Stimulated activated CD8-positive, alpha-beta memory T cell treated with anti-CD3 and anti-CD28 coated beads, Interleukin-2, amount 100 ng/mL, for 48 hours (primary cell): ENCODE measurements at regions not wholly inside any gene's neighbourhood (a gene's known extent, or its start where the extent isn't known, plus 50 kb on each side); places are given as distances from the start of the nearest gene placed in this dataset.
"Not testable (repeated sequence)": the region's sequence is repeated elsewhere in the genome, so short reads cannot be mapped to it uniquely, and the experiment has no call there.

Experiments used
- DNase-seq, 2 donors: peaks; one replicate each; pipeline ENCODE4 v3.0.0-alpha.2; 2020; ENCODE audit warnings: low read depth in 2 of 2

GRCh38 chr19:30871979-30872378 lies 477.3 kb downstream of the TSHZ3 start:
- no peak for DNase-seq

- no peak for DNase-seq
Observed at GRCh38 chr19:30870876-30871275, 478.4 kb downstream of the TSHZ3 start.

GRCh38 chr19:30865511-30865910 lies 483.7 kb downstream of the TSHZ3 start:
- no peak for DNase-seq

GRCh38 chr19:30864391-30865215 lies 484.6 kb downstream of the TSHZ3 start:
- DNase-seq: no peak

- DNase-seq: no peak
Observed at GRCh38 chr19:30862876-30863275, 486.4 kb downstream of the TSHZ3 start.

GRCh38 chr19:30861919-30862318 lies 487.3 kb downstream of the TSHZ3 start:
- no peak for DNase-seq

- DNase-seq: no peak
Observed at GRCh38 chr19:30857966-30858490, 485.8 kb downstream of the ZNF536 start.

- no peak for DNase-seq
Observed at GRCh38 chr19:30857388-30857787, 485.2 kb downstream of the ZNF536 start.

GRCh38 chr19:30856786-30857185 lies 484.6 kb downstream of the ZNF536 start:
- no peak for DNase-seq

- DNase-seq: no peak
Observed at GRCh38 chr19:30856376-30856775, 484.2 kb downstream of the ZNF536 start.

- no peak for DNase-seq
Observed at GRCh38 chr19:30855442-30855841, 483.3 kb downstream of the ZNF536 start.

GRCh38 chr19:30854661-30855060 lies 482.5 kb downstream of the ZNF536 start:
- DNase-seq: no peak

- DNase-seq: no peak
Observed at GRCh38 chr19:30854207-30854606, 482.0 kb downstream of the ZNF536 start.

GRCh38 chr19:30853036-30853435 lies 480.9 kb downstream of the ZNF536 start:
- no peak for DNase-seq

- DNase-seq: no peak
Observed at GRCh38 chr19:30852168-30852567, 480.0 kb downstream of the ZNF536 start.

GRCh38 chr19:30851646-30852045 lies 479.5 kb downstream of the ZNF536 start:
- no peak for DNase-seq

- no peak for DNase-seq
Observed at GRCh38 chr19:30848636-30849425, 476.6 kb downstream of the ZNF536 start.

- DNase-seq: no peak
Observed at GRCh38 chr19:30846102-30846501, 473.9 kb downstream of the ZNF536 start.

- DNase-seq: no peak
Observed at GRCh38 chr19:30842926-30843325, 470.7 kb downstream of the ZNF536 start.

GRCh38 chr19:30841934-30842333 lies 469.8 kb downstream of the ZNF536 start:
- no peak for DNase-seq

GRCh38 chr19:30830875-30831274 lies 458.7 kb downstream of the ZNF536 start:
- DNase-seq: no peak

GRCh38 chr19:30825505-30825904 lies 453.3 kb downstream of the ZNF536 start:
- not testable (repeated sequence) for DNase-seq

- no peak for DNase-seq
Observed at GRCh38 chr19:30824809-30825208, 452.6 kb downstream of the ZNF536 start.
